HepG2 (cell line): ENCODE measurements at regions not wholly inside any gene's neighbourhood (a gene's known extent, or its start where the extent isn't known, plus 50 kb on each side); places are given as distances from the start of the nearest gene placed in this dataset.

Experiments
- ATAC-seq: fragments of 200-7000 bp; cut with Tn5 transposase; 3 replicates; pipeline ENCODE4 v1.9.1; 2020; ENCODE audit warnings: mild to moderate bottlenecking, moderate library complexity
- BruUV-seq: library from RNA; stranded (reverse); fragments of 400-500 nt; replicated peaks from 2 replicates; lab custom pipeline; 2021; lab: Mats Ljungman, UMichigan
- CTCF ChIA-PET: fragments of 300-600 bp; formaldehyde crosslinking; extraction: SDS; loops from one replicate; lab custom pipeline; 2021; ENCODE audit warnings: low total read pairs, inconsistent platforms, low intra/inter-chr PET ratio; lab: Yijun Ruan, JAX
- POLR2A ChIA-PET: fragments of 350-600 bp; sonication (Branson Sonifier 250); formaldehyde crosslinking; loops from one replicate; lab custom pipeline; 2020; ENCODE audit warnings: antibody characterized with exemption, inconsistent platforms; lab: Yijun Ruan, JAX
- DNase-seq: peaks from one replicate; pipeline ENCODE4 v3.0.0-alpha.2; 2015; ENCODE audit warnings: low spot score
- FAIRE-seq: peaks from 3 replicates; lab custom pipeline; 2011; peaks lifted over from hg19 to GRCh38; lab: Jason Lieb, UNC
- H2AFZ ChIP-seq: one replicate; pipeline ENCODE4 v1.6.1; 2011; ENCODE audit warnings: low read length, inconsistent platforms
- H3K27ac ChIP-seq: fragments of 300-600 bp; 3 replicates; pipeline ENCODE4 v1.8.0; 2011; ENCODE audit warnings: mixed run types, mild to moderate bottlenecking, mixed read lengths, low read length, inconsistent platforms; ENCODE audit not compliant: insufficient read depth; ENCODE audit errors: extremely low read length
- H3K27me3 ChIP-seq, 2 experiments: fragments of 200-600 bp in 1 of 2; 2 replicates in 1 of 2; 3 replicates in 1 of 2; pipeline versions ENCODE4 v1.6.0 to v1.8.0; 2011; ENCODE audit warnings: low read length in 2 of 2, mild to moderate bottlenecking in 2 of 2, moderate library complexity in 2 of 2, inconsistent platforms in 1 of 2; ENCODE audit not compliant: insufficient read depth in 2 of 2, control insufficient read depth in 1 of 2
- H3K36me3 ChIP-seq, 2 experiments: fragments of 200-600 bp in 1 of 2; replicated peaks in 1 of 2; 2 replicates in 1 of 2; 3 replicates in 1 of 2; pipeline versions ENCODE4 v1.5.1 to v1.8.0; 2011; ENCODE audit warnings: low read length in 2 of 2, inconsistent platforms in 1 of 2; ENCODE audit not compliant: insufficient read depth in 2 of 2, control insufficient read depth in 1 of 2
- H3K4me1 ChIP-seq: 2 replicates; pipeline ENCODE4 v1.5.1; 2012; ENCODE audit warnings: low read length, inconsistent platforms; ENCODE audit not compliant: insufficient read depth
- H3K4me2 ChIP-seq: 2 replicates; pipeline ENCODE4 v1.6.0; 2011; ENCODE audit warnings: low read depth, low read length, inconsistent platforms
- H3K4me3 ChIP-seq, 3 experiments: fragments of 200-600 bp in 1 of 3; sonication (generic), shearing (Covaris generic) in 1 of 3; replicated peaks in 1 of 3; 2 replicates each; pipeline ENCODE4 v1.5.1; 2011 to 2016; ENCODE audit warnings: low read length in 3 of 3, inconsistent platforms in 2 of 3, low read depth in 2 of 3, mild to moderate bottlenecking in 2 of 3, control low read depth in 1 of 3, mixed read lengths in 1 of 3; ENCODE audit not compliant: insufficient read depth in 1 of 3
- H3K79me2 ChIP-seq: one replicate; pipeline ENCODE4 v1.6.1; 2011; ENCODE audit warnings: low read length, inconsistent platforms; ENCODE audit not compliant: insufficient read depth
- H3K9ac ChIP-seq: 2 replicates; pipeline ENCODE4 v1.6.0; 2011; ENCODE audit warnings: mild to moderate bottlenecking, low read depth, low read length, inconsistent platforms; ENCODE audit not compliant: insufficient read depth
- H3K9me3 ChIP-seq: 2 replicates; pipeline ENCODE4 v1.5.1; 2012; ENCODE audit warnings: mild to moderate bottlenecking, low read length
- H4K20me1 ChIP-seq: 2 replicates; pipeline ENCODE4 v1.6.0; 2011; ENCODE audit warnings: inconsistent platforms, mild to moderate bottlenecking, low read length, moderate library complexity; ENCODE audit not compliant: insufficient read depth
- CC2D1A ChIP-seq: sonication (generic); formaldehyde crosslinking; IDR thresholded peaks from 2 replicates; pipeline ENCODE4 v1.8.1; 2023; ENCODE audit warnings: mild to moderate bottlenecking, missing genetic modification reagents
- EHMT2 ChIP-seq: fragments of 200-600 bp; sonication (generic); IDR thresholded peaks from 2 replicates; pipeline ENCODE4 v1.7.0; 2017; ENCODE audit warnings: antibody characterized with exemption, low read depth, low read length, borderline replicate concordance
- HCFC1 ChIP-seq: fragments of 150-350 bp; IDR thresholded peaks from 2 replicates; pipeline ENCODE4 v1.6.1; 2014; ENCODE audit warnings: low read depth, low read length
- HNRNPLL ChIP-seq: fragments of 200-400 bp; formaldehyde crosslinking; IDR thresholded peaks from 2 replicates; pipeline ENCODE4 v1.6.1; 2017; ENCODE audit warnings: mild to moderate bottlenecking, low read depth, low read length; ENCODE audit not compliant: poor library complexity, severe bottlenecking
- IRF2 ChIP-seq: IDR thresholded peaks from 2 replicates; pipeline ENCODE4 v1.6.1; 2018; ENCODE audit warnings: missing genetic modification reagents, missing compliant biosample characterization
- KLF15 ChIP-seq: sonication (generic); formaldehyde crosslinking; IDR thresholded peaks from 2 replicates; pipeline ENCODE4 v1.8.1; 2023; ENCODE audit warnings: borderline replicate concordance, mild to moderate bottlenecking, inconsistent platforms, missing genetic modification reagents, mixed read lengths
- MAZ ChIP-seq, 2 experiments: sonication (generic) in 1 of 2; formaldehyde crosslinking in 1 of 2; IDR thresholded peaks; 2 replicates each; pipeline versions ENCODE4 v1.5.0 to v1.6.1; 2012 to 2020; ENCODE audit warnings: low read depth in 2 of 2, mild to moderate bottlenecking in 2 of 2, borderline replicate concordance in 1 of 2, improper control_type of control experiment in 1 of 2, low read length in 1 of 2, missing genetic modification reagents in 1 of 2, moderate library complexity in 1 of 2
- NRL ChIP-seq: sonication (generic); formaldehyde crosslinking; IDR thresholded peaks from 2 replicates; pipeline ENCODE4 v1.5.0; 2020; ENCODE audit warnings: missing genetic modification reagents, mild to moderate bottlenecking, moderate library complexity, borderline replicate concordance
- PTBP1 ChIP-seq: fragments of 200-400 bp; formaldehyde crosslinking; IDR thresholded peaks from 2 replicates; pipeline ENCODE4 v1.6.1; 2018; ENCODE audit warnings: low read length, low read depth; ENCODE audit not compliant: poor library complexity, severe bottlenecking
- RARG ChIP-seq: sonication (generic); formaldehyde crosslinking; IDR thresholded peaks from 2 replicates; pipeline ENCODE4 v1.4.0; 2020; ENCODE audit warnings: low read depth, mild to moderate bottlenecking, missing genetic modification reagents
- WGBS: methylation state at CpG from one replicate; pipeline ENCODE4 v1.1.6; 2017; ENCODE audit warnings: low lambda C conversion rate; 5-methylcytosine and 5-hydroxymethylcytosine counted together
- in situ Hi-C: cut with HindIII; loops from 2 replicates; pipeline ENCODE4 v1.10.0; 2017; ENCODE audit warnings: low pct_unique_long_range_greater_than_20kb; ENCODE audit not compliant: extremely low pct_ligation_motif_present
- intact Hi-C: fragments of 100-400 bp; cut with micrococcal nuclease; formaldehyde crosslinking; loops from one replicate; pipeline ENCODE4 v1.10.0; 2022; ENCODE audit not compliant: unreplicated experiment
- TF ChIP-seq, protein P1 (sequence below): sonication (generic); formaldehyde crosslinking; conservative IDR thresholded peaks from 2 replicates; pipeline ENCODE4 v1.4.0; 2020; ENCODE audit warnings: missing genetic modification reagents

DNA sequence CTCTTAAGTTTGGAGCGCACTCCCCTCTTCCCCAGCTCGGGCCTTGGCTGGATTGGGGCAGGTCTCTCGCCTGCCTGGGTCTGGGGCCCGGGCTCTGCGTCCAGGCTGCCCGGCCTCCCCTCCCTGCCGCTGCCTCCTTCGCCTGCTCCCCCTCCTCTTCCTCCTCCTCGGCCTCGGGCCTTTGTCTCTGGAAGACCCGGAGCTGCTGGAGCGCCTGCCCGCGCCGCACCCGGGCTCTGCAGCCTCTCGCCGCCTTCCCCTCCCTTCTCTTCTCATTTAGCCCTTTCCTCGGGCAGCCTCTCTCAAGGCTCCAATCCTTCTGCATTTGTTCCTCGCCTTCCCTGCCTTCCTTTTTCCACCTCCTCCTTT lies 218.5 kb downstream of the C9orf50 start:
- WGBS: 56% methylated on average over 20 of the region's 20 CpGs
- no peak overlapping the region for H3K4me3 ChIP-seq
- DNase-seq (no peak), FAIRE-seq (no peak), ATAC-seq (no peak)
- ChIA-PET CTCF (no interaction called here), POLR2A (no interaction called here)
- no peak overlapping the region for H3K4me2 ChIP-seq
- in situ Hi-C loops: no loop called here
- peaks cover 19 to 58% of the 10 kb centered on the region in 2 experiments for H3K27me3 ChIP-seq
- no peak overlapping the region for H2AFZ ChIP-seq
- peaks cover 78% of the 10 kb centered on the region for H3K4me1 ChIP-seq
- H3K9me3 ChIP-seq: no peaks in the 10 kb centered on the region
- H4K20me1 ChIP-seq: no peaks in the 10 kb centered on the region
- no peak for TF ChIP-seq CC2D1A (CRISPR knock-in tag)
- TF ChIP-seq PTBP1: no peak
- TF ChIP-seq KLF15 (CRISPR knock-in tag): no peak
- no peak for TF ChIP-seq NRL (CRISPR knock-in tag)
- TF ChIP-seq HCFC1: no peak
- TF ChIP-seq IRF2 (CRISPR knock-in tag): no peak
- no peak for TF ChIP-seq HNRNPLL
- TF ChIP-seq, protein P1, sequence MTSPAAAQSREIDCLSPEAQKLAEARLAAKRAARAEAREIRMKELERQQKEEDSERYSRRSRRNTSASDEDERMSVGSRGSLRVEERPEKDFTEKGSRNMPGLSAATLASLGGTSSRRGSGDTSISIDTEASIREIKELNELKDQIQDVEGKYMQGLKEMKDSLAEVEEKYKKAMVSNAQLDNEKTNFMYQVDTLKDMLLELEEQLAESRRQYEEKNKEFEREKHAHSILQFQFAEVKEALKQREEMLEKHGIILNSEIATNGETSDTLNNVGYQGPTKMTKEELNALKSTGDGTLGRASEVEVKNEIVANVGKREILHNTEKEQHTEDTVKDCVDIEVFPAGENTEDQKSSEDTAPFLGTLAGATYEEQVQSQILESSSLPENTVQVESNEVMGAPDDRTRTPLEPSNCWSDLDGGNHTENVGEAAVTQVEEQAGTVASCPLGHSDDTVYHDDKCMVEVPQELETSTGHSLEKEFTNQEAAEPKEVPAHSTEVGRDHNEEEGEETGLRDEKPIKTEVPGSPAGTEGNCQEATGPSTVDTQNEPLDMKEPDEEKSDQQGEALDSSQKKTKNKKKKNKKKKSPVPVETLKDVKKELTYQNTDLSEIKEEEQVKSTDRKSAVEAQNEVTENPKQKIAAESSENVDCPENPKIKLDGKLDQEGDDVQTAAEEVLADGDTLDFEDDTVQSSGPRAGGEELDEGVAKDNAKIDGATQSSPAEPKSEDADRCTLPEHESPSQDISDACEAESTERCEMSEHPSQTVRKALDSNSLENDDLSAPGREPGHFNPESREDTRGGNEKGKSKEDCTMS: no peak
- TF ChIP-seq RARG (CRISPR knock-in tag): no peak
- no peak for TF ChIP-seq EHMT2
- TF ChIP-seq MAZ (IDR thresholded peaks at IDR 0.05; ENCODE audit: borderline replicate concordance, low read depth, low read length): no peak
- TF ChIP-seq MAZ (CRISPR knock-in tag; IDR thresholded peaks at IDR 0.05; ENCODE audit: low read depth): no peak
- H3K27ac ChIP-seq: no peak overlapping the region
- no peak overlapping the region for H3K9ac ChIP-seq
- intact Hi-C loops: no loop called here
- no peaks in the 10 kb centered on the region for H3K36me3 ChIP-seq
- no peaks in the 10 kb centered on the region for H3K79me2 ChIP-seq
- BruUV-seq: no TSS peak
